Ovary (tissue), 7 donors: ENCODE measurements at regions not wholly inside any gene's neighbourhood (a gene's known extent, or its start where the extent isn't known, plus 50 kb on each side); places are given as distances from the start of the nearest gene placed in this dataset.
A peak's percentile ranks its signal among the peaks of the same experiment; 100 is the strongest.

Experiments used
- DNase-seq, 5 donors: peaks; one replicate each; pipeline ENCODE4 v3.0.0-alpha.2; 2019 to 2020
- H3K27ac ChIP-seq, 2 donors: fragments of 200-600 bp; one replicate each; pipeline versions ENCODE4 v1.5.1 to v1.8.0; 2019 to 2022
- H3K27me3 ChIP-seq: fragments of 200-600 bp; one replicate; pipeline ENCODE4 v1.8.0; 2022
- H3K36me3 ChIP-seq: fragments of 200-600 bp; sonication (generic); one replicate; pipeline ENCODE4 v1.5.1; 2019
- H3K4me1 ChIP-seq: one replicate; pipeline ENCODE4 v1.8.1; 2013; ENCODE audit warnings: mild to moderate bottlenecking, moderate library complexity; ENCODE audit not compliant: insufficient read depth
- H3K4me3 ChIP-seq: fragments of 200-600 bp; sonication (generic); one replicate; pipeline ENCODE4 v1.5.1; 2017
- H3K9me3 ChIP-seq, 2 donors: fragments of 200-600 bp in 1 of 2; sonication (generic) in 1 of 2; one replicate each; pipeline versions ENCODE4 v1.5.1 to v1.8.1; 2013 to 2019; ENCODE audit warnings: mild to moderate bottlenecking in 1 of 2, moderate library complexity in 1 of 2
- CTCF ChIP-seq, 3 donors: fragments of 450-650 bp in 2 of 3; fragments of 200-600 bp in 1 of 3; IDR thresholded peaks; one replicate each; pipeline versions ENCODE4 v1.5.1 to v1.8.0; 2016 to 2022; ENCODE audit warnings: antibody characterized with exemption in 3 of 3, mild to moderate bottlenecking in 1 of 3
- EP300 ChIP-seq: sonication (generic); formaldehyde crosslinking; IDR thresholded peaks from one replicate; pipeline ENCODE4 v1.6.1; 2017; ENCODE audit warnings: antibody characterized with exemption
- POLR2A ChIP-seq: fragments of 450-650 bp; IDR thresholded peaks from one replicate; pipeline ENCODE4 v1.6.1; 2017; ENCODE audit warnings: antibody characterized with exemption, mild to moderate bottlenecking, moderate library complexity
- WGBS, 3 donors: extraction: QIAGEN DNeasy Blood & Tissue Kit in 1 of 3; methylation state at CpG; one replicate each; pipeline versions ENCODE4 v1.1.5 to v1.1.7; 2013 to 2017; 5-methylcytosine and 5-hydroxymethylcytosine counted together
- intact Hi-C, 4 donors: fragments of 100-400 bp; cut with DNase I; formaldehyde crosslinking; loops; one replicate each; pipeline versions ENCODE4 v1.11.0 to v1.15.1; 2022 to 2023
- donor health status: DM: no; HTN: no; CAD: no; lungs with moderate emphysema.
- donor health status: DM: no; HTN: no; CAD: no.
- donor health status: Bipolar disorder and iron deficiency.
- donor health status: DM: no; HTN: no; CAD: no.
- donor health status: DM: yes; HTN: yes; CAD: no.

GRCh38 chr6:169097381-169097959, 156.2 kb downstream of the THBS2 start:
- H3K4me3 ChIP-seq = no peak overlapping the region
- no peaks in the 10 kb centered on the region for H3K27me3 ChIP-seq
- WGBS, 3 donors = 75 to 85% (median 84%) methylated on average over 11 of the region's 11 CpGs
- TF ChIP-seq CTCF (IDR thresholded peaks at IDR 0.05) = no peak
- no peak for TF ChIP-seq EP300
- TF ChIP-seq POLR2A = no peak
- no peak for DNase-seq
- H3K9me3 ChIP-seq = no peaks in the 10 kb centered on the region
- no peak overlapping the region for H3K27ac ChIP-seq
- no peaks in the 10 kb centered on the region for H3K36me3 ChIP-seq
- intact Hi-C loops = no loop called here
- peaks cover 13% of the 10 kb centered on the region for H3K4me1 ChIP-seq

GRCh38 chr6:169096388-169096787, 157.3 kb downstream of the THBS2 start:
- Histone ChIP-seq H3K27ac (no peak overlapping the region), H3K27me3 (no peaks in the 10 kb centered on the region), H3K36me3 (no peaks in the 10 kb centered on the region), H3K9me3 (no peaks in the 10 kb centered on the region), H3K4me3 (no peak overlapping the region), H3K4me1 (peaks cover 16% of the 10 kb centered on the region)
- no peak for TF ChIP-seq CTCF (IDR thresholded peaks at IDR 0.05)
- no peak for TF ChIP-seq POLR2A
- no peak for TF ChIP-seq EP300
- 79 to 92% (median 90%) methylated on average over 5 of the region's 5 CpGs for WGBS, 3 donors
- no peak for DNase-seq
- intact Hi-C loops = no loop called here

DNA sequence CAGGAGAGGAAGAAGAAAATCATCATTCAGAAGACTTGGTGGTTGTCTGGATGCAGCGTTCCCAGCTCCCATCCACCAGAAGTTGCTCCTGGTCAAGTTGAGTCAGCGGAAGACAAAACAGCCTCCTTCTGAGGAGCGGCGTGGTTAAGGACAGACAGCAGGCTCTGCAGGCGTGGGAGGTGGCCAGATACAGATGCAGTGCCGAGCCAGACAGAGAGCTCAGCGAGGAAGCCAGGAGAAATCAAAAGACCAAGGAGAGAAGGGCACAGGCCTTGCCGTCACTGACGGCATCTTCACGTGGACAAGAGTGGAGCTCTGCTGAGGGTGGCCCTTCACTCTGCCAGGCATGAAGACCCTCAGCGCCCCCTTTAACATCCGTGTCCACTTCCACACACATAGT, 158.5 kb downstream of the THBS2 start:
- WGBS, 3 donors = 8 to 46% (median 11%) methylated on average over 11 to 12 of the region's 12 CpGs
- Histone ChIP-seq H3K27ac (peak overlapping the region in 1 of 2 donors; percentile 16), H3K36me3 (no peaks in the 10 kb centered on the region), H3K4me1 (peaks cover 16% of the 10 kb centered on the region), H3K27me3 (no peaks in the 10 kb centered on the region), H3K9me3 (no peaks in the 10 kb centered on the region), H3K4me3 (no peak overlapping the region)
- DNase-seq = peak; percentile 70 to 79 (median 76)
- intact Hi-C loops = no loop called here
- TF ChIP-seq POLR2A (no peak), CTCF (IDR thresholded peaks at IDR 0.05) (no peak), EP300 (no peak)

DNA sequence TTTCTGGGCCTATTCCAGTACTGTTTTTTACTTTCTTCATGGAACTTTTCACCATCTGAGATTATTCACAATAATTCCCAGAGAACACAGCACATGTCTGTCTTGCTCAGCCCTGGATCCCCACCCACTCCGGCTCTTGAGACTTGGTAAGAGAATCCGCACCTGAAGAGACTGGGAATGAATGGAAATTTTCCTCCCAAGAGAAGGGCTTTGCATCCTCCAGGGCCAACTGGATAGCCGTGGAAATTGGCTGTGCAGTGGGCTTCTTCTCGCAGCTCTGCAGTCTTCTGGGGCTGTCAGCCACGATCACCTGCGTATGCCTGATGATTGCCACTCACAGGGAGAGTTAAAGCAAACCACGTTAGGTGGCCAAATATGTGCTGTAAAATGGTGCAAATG, 159.1 kb downstream of the THBS2 start:
- no peak for DNase-seq
- Histone ChIP-seq H3K4me3 (no peak overlapping the region), H3K9me3 (no peaks in the 10 kb centered on the region), H3K36me3 (no peaks in the 10 kb centered on the region), H3K27me3 (no peaks in the 10 kb centered on the region), H3K27ac (no peak overlapping the region), H3K4me1 (peaks cover 16% of the 10 kb centered on the region)
- TF ChIP-seq POLR2A = no peak
- no peak for TF ChIP-seq EP300
- no peak for TF ChIP-seq CTCF (IDR thresholded peaks at IDR 0.05)
- intact Hi-C loops = no loop called here
- 59 to 69% (median 66%) methylated on average over 7 of the region's 7 CpGs for WGBS, 3 donors
